Common myeloid progenitor, CD34-positive (primary cell): ENCODE measurements at regions not wholly inside any gene's neighbourhood (a gene's known extent, or its start where the extent isn't known, plus 50 kb on each side); places are given as distances from the start of the nearest gene placed in this dataset.

Experiments
- CTCF ChIA-PET: fragments of 350-600 bp; sonication (Branson Sonifier 250); formaldehyde crosslinking; loops from one replicate; lab custom pipeline; 2021; ENCODE audit warnings: antibody characterized with exemption; lab: Charles Lee
- POLR2A ChIA-PET: fragments of 350-600 bp; sonication (Branson Sonifier 250); formaldehyde crosslinking; loops from one replicate; lab custom pipeline; 2021; ENCODE audit warnings: antibody characterized with exemption; lab: Charles Lee
- DNase-seq, 3 donors: peaks; one replicate each; pipeline versions ENCODE4 v3.0.0 to v3.0.0-alpha.2; 2013
- H3K27ac ChIP-seq, 2 experiments: 1 replicate in 1 of 2; 2 replicates in 1 of 2; pipeline ENCODE4 v1.7.0; 2013; ENCODE audit warnings: inconsistent platforms in 2 of 2, low read length in 2 of 2, mild to moderate bottlenecking in 2 of 2, low read depth in 1 of 2, moderate library complexity in 1 of 2; ENCODE audit not compliant: severe bottlenecking in 2 of 2, insufficient read depth in 1 of 2, poor library complexity in 1 of 2
- H3K27me3 ChIP-seq, 5 experiments: replicated peaks in 2 of 5; 1 replicate in 3 of 5; 2 replicates in 2 of 5; pipeline versions ENCODE4 v1.6.1 to v1.7.0; 2013; ENCODE audit warnings: low read length in 4 of 5, mild to moderate bottlenecking in 2 of 5, moderate library complexity in 2 of 5, inconsistent platforms in 1 of 5; ENCODE audit not compliant: insufficient read depth in 5 of 5, control insufficient read depth in 4 of 5
- H3K36me3 ChIP-seq, 4 experiments: 1 replicate in 2 of 4; 2 replicates in 2 of 4; pipeline versions ENCODE4 v1.6.1 to v1.7.0; 2013; ENCODE audit warnings: low read length in 3 of 4, control low read depth in 1 of 4, mild to moderate bottlenecking in 1 of 4; ENCODE audit not compliant: control insufficient read depth in 4 of 4, insufficient read depth in 4 of 4
- H3K4me1 ChIP-seq, 4 experiments: 1 replicate in 3 of 4; 2 replicates in 1 of 4; pipeline versions ENCODE4 v1.6.1 to v1.7.1; 2013; ENCODE audit warnings: low read length in 3 of 4, mild to moderate bottlenecking in 3 of 4, control low read depth in 1 of 4, inconsistent platforms in 1 of 4, moderate library complexity in 1 of 4; ENCODE audit not compliant: control insufficient read depth in 4 of 4, insufficient read depth in 4 of 4; ENCODE audit errors: control extremely low read depth in 1 of 4
- H3K4me3 ChIP-seq, 7 experiments: 1 replicate in 4 of 7; 2 replicates in 3 of 7; pipeline versions ENCODE4 v1.5.1 to v1.7.0; 2013; ENCODE audit warnings: mild to moderate bottlenecking in 7 of 7, low read length in 6 of 7, moderate library complexity in 6 of 7, inconsistent platforms in 2 of 7, low read depth in 2 of 7, control low read depth in 1 of 7; ENCODE audit not compliant: insufficient read depth in 4 of 7, control insufficient read depth in 1 of 7; ENCODE audit errors: extremely low read depth in 1 of 7
- H3K9me3 ChIP-seq, 5 experiments: 1 replicate in 4 of 5; 2 replicates in 1 of 5; pipeline versions ENCODE4 v1.6.1 to v1.7.1; 2013; ENCODE audit warnings: low read length in 4 of 5, mild to moderate bottlenecking in 2 of 5, inconsistent platforms in 1 of 5, low read depth in 1 of 5, moderate library complexity in 1 of 5; ENCODE audit not compliant: control insufficient read depth in 4 of 5, insufficient read depth in 2 of 5; ENCODE audit errors: control extremely low read depth in 1 of 5
- WGBS: methylation state at CpG from one replicate; pipeline ENCODE4 v1.1.5; 2013; ENCODE audit not compliant: insufficient coverage; 5-methylcytosine and 5-hydroxymethylcytosine counted together

- 89% methylated on average over 8 of the region's 9 CpGs for WGBS
- no peak for DNase-seq
- H3K9me3 ChIP-seq, result no peaks in the 10 kb centered on the region
- H3K27me3 ChIP-seq, result no peaks in the 10 kb centered on the region
- ChIA-PET POLR2A (no interaction called here), CTCF (no interaction called here)
- no peaks in the 10 kb centered on the region for H3K36me3 ChIP-seq
- H3K4me3 ChIP-seq, result no peak overlapping the region
- no peaks in the 10 kb centered on the region for H3K4me1 ChIP-seq
- H3K27ac ChIP-seq, result no peak overlapping the region
Observed at GRCh38 chr12:42987216-42987650, 397.7 kb upstream of the PRICKLE1 start.

GRCh38 chr12:42985506-42985905, 396.0 kb upstream of the PRICKLE1 start:
- Histone ChIP-seq H3K4me3 (no peak overlapping the region), H3K4me1 (no peaks in the 10 kb centered on the region), H3K36me3 (no peaks in the 10 kb centered on the region), H3K9me3 (no peaks in the 10 kb centered on the region), H3K27ac (no peak overlapping the region), H3K27me3 (no peaks in the 10 kb centered on the region)
- whole genome bisulfite sequencing, result 69% methylated on average over 1 of the region's 1 CpG
- ChIA-PET CTCF (no interaction called here), POLR2A (no interaction called here)
- DNase-seq, result no peak

DNA sequence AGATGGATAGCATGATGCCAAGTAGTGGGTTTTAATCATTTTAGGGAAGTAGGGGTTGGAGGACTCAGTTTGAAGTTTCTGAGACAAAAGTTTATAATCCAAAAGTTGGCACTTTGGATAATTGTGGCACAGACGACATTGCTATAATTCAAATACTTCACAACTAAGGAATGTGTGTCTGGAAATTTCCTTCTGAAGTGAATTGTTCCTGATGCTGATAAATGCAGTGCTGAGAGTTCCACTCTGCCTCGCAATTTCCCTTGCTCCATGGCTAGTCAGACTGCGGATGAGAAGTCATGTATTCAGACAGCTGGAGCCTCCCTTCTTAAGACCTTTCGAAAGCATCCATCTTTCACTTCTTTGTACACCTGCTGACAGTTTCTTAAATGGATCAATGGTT, 393.3 kb upstream of the PRICKLE1 start:
- CTCF ChIA-PET, result no interaction called here
- DNase-seq, result no peak

GRCh38 chr12:42981379-42981778, 391.8 kb upstream of the PRICKLE1 start:
- POLR2A ChIA-PET, result no interaction called here
- CTCF ChIA-PET, result no interaction called here
- H3K27ac ChIP-seq, result no peak overlapping the region
- no peak for DNase-seq
- no peaks in the 10 kb centered on the region for H3K4me1 ChIP-seq
- no peaks in the 10 kb centered on the region for H3K9me3 ChIP-seq
- H3K4me3 ChIP-seq, result no peak overlapping the region
- H3K27me3 ChIP-seq, result no peaks in the 10 kb centered on the region
- no peaks in the 10 kb centered on the region for H3K36me3 ChIP-seq
- WGBS, result 100% methylated on average over 1 of the region's 3 CpGs

More for the DNA sequence above, 393.3 kb upstream of the PRICKLE1 start:
- POLR2A ChIA-PET, result no interaction called here
- 100% methylated on average over 3 of the region's 4 CpGs for WGBS
- H3K36me3 ChIP-seq, result no peaks in the 10 kb centered on the region
- H3K4me3 ChIP-seq, result no peak overlapping the region
- H3K27ac ChIP-seq, result no peak overlapping the region
- no peaks in the 10 kb centered on the region for H3K4me1 ChIP-seq
- H3K9me3 ChIP-seq, result no peaks in the 10 kb centered on the region
- no peaks in the 10 kb centered on the region for H3K27me3 ChIP-seq

- Histone ChIP-seq H3K4me1 (no peaks in the 10 kb centered on the region), H3K27me3 (no peaks in the 10 kb centered on the region), H3K9me3 (peaks cover 0 to 2% (median 0%) of the 10 kb centered on the region in 5 experiments), H3K27ac (no peak overlapping the region), H3K4me3 (no peak overlapping the region), H3K36me3 (no peaks in the 10 kb centered on the region)
- DNase-seq, result no peak
- WGBS, result 100% methylated on average over 1 of the region's 5 CpGs
- CTCF ChIA-PET, result no interaction called here
- POLR2A ChIA-PET, result no interaction called here
Observed at GRCh38 chr12:42980441-42980840, 390.9 kb upstream of the PRICKLE1 start.

DNA sequence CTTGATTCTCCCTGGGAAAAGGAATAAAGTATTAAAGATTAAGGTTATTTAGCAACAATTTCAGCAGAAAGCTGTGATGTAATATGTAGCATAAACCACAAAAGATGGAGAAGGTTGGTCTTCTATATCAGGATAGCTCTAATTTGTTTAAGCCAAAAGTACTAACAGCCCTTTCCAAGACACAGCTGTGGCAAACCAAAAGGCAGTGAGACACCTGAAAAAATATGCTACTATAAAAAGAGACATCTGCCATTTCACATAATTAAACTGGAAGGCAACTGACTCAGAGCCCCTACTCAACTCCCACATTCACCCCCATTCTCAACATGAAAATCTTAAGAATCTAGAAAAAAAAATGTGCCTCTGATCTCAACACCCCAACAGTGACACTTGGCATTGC, 390.2 kb upstream of the PRICKLE1 start:
- H3K27ac ChIP-seq, result no peak overlapping the region
- no peak for DNase-seq
- no peaks in the 10 kb centered on the region for H3K36me3 ChIP-seq
- CTCF ChIA-PET, result no interaction called here
- no peaks in the 10 kb centered on the region for H3K27me3 ChIP-seq
- H3K9me3 ChIP-seq, result peaks cover 0 to 2% (median 1%) of the 10 kb centered on the region in 5 experiments
- POLR2A ChIA-PET, result no interaction called here
- no peak overlapping the region for H3K4me3 ChIP-seq
- no peaks in the 10 kb centered on the region for H3K4me1 ChIP-seq

DNA sequence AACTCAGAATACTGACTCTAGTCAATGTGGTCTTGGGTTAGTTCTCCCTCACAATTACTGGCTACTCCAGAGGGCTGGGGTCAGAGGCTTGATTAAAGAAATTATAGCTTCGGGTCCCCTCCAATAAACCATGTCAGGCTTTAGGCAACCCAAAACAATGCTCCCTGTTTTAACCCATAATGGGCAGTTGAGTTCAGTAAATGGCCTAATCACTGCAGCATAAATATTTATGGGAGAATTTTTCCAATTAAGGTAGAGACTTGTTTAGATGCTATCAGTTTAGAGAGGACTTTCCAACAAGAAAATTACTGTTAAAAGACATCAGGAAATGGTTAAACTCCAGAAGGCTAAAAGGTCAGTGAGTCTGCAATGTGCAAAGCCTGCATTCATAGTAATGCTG, 389.2 kb upstream of the PRICKLE1 start:
- DNase-seq, result no peak
- no peak overlapping the region for H3K4me3 ChIP-seq
- no peak overlapping the region for H3K27ac ChIP-seq
- H3K9me3 ChIP-seq, result peaks cover 0 to 3% (median 2%) of the 10 kb centered on the region in 5 experiments
- ChIA-PET POLR2A (no interaction called here), CTCF (no interaction called here)
- H3K4me1 ChIP-seq, result no peaks in the 10 kb centered on the region
- H3K27me3 ChIP-seq, result no peaks in the 10 kb centered on the region
- H3K36me3 ChIP-seq, result no peaks in the 10 kb centered on the region
- WGBS, result 100% methylated on average over 1 of the region's 1 CpG
